ENCODE measurements at regions not wholly inside any gene's neighbourhood (a gene's known extent, or its start where the extent isn't known, plus 50 kb on each side); places are given as distances from the start of the nearest gene placed in this dataset.

- TF ChIP-seq CTCF (conservative IDR thresholded peaks at IDR 0.05): no peak
- H3K36me3 Mint-ChIP-seq: no peaks in the 10 kb centered on the region
- no peak overlapping the region for H3K27ac Mint-ChIP-seq
- H3K4me1 Mint-ChIP-seq (ENCODE audit: unreplicated experiment): peaks cover 31% of the 10 kb centered on the region
- H3K9me3 Mint-ChIP-seq: no peaks in the 10 kb centered on the region
- peaks cover 4% of the 10 kb centered on the region for H3K27me3 Mint-ChIP-seq
- DNase-seq (ENCODE audit: extremely low spot score, unreplicated experiment): no peak
- no peak overlapping the region for H3K4me3 Mint-ChIP-seq
These were observed 118.9 kb upstream of the NFIB start for GRCh38 chr9:14432666-14433350.

GRCh38 chr9:14428781-14429230 is 114.9 kb upstream of the NFIB start:
- Mint-ChIP-seq H3K4me3 (peak overlapping the region; percentile 24), H3K27ac (peak overlapping the region; percentile 32), H3K4me1 (ENCODE audit: unreplicated experiment) (peaks cover 44% of the 10 kb centered on the region), H3K36me3 (no peaks in the 10 kb centered on the region), H3K27me3 (peaks cover 3% of the 10 kb centered on the region), H3K9me3 (no peaks in the 10 kb centered on the region)
- TF ChIP-seq CTCF (conservative IDR thresholded peaks at IDR 0.05): peak; percentile 92
- DNase-seq (ENCODE audit: extremely low spot score, unreplicated experiment): peak; percentile 82

- H3K27ac Mint-ChIP-seq: peak overlapping the region; percentile 12
- H3K9me3 Mint-ChIP-seq: no peaks in the 10 kb centered on the region
- H3K4me3 Mint-ChIP-seq: no peak overlapping the region
- no peak for TF ChIP-seq CTCF (conservative IDR thresholded peaks at IDR 0.05)
- peaks cover 46% of the 10 kb centered on the region for H3K4me1 Mint-ChIP-seq (ENCODE audit: unreplicated experiment)
- H3K36me3 Mint-ChIP-seq: no peaks in the 10 kb centered on the region
- peaks cover 3% of the 10 kb centered on the region for H3K27me3 Mint-ChIP-seq
- no peak for DNase-seq (ENCODE audit: extremely low spot score, unreplicated experiment)
These were observed 113.5 kb upstream of the NFIB start for GRCh38 chr9:14427419-14427818.

GRCh38 chr9:14424983-14425382 is 111.0 kb upstream of the NFIB start:
- H3K9me3 Mint-ChIP-seq: no peaks in the 10 kb centered on the region
- TF ChIP-seq CTCF (conservative IDR thresholded peaks at IDR 0.05): no peak
- peaks cover 3% of the 10 kb centered on the region for H3K27me3 Mint-ChIP-seq
- no peak for DNase-seq (ENCODE audit: extremely low spot score, unreplicated experiment)
- H3K36me3 Mint-ChIP-seq: no peaks in the 10 kb centered on the region
- H3K27ac Mint-ChIP-seq: peak overlapping the region; percentile 84
- H3K4me3 Mint-ChIP-seq: peak overlapping the region; percentile 42
- peaks cover 46% of the 10 kb centered on the region for H3K4me1 Mint-ChIP-seq (ENCODE audit: unreplicated experiment)

- no peaks in the 10 kb centered on the region for H3K9me3 Mint-ChIP-seq
- peaks cover 53% of the 10 kb centered on the region for H3K4me1 Mint-ChIP-seq (ENCODE audit: unreplicated experiment)
- H3K36me3 Mint-ChIP-seq: no peaks in the 10 kb centered on the region
- H3K4me3 Mint-ChIP-seq: peak overlapping the region; percentile 42
- DNase-seq (ENCODE audit: extremely low spot score, unreplicated experiment): no peak
- H3K27me3 Mint-ChIP-seq: peaks cover 3% of the 10 kb centered on the region
- no peak for TF ChIP-seq CTCF (conservative IDR thresholded peaks at IDR 0.05)
- H3K27ac Mint-ChIP-seq: peak overlapping the region; percentile 84
These were observed 110.3 kb upstream of the NFIB start for GRCh38 chr9:14424289-14424688.
